Effector memory CD8-positive, alpha-beta T cell (primary cell): ENCODE measurements at regions not wholly inside any gene's neighbourhood (a gene's known extent, or its start where the extent isn't known, plus 50 kb on each side); places are given as distances from the start of the nearest gene placed in this dataset.

Experiments
- ATAC-seq: fragments of 150-1000 bp; cut with Tn5 transposase; replicated peaks from 2 replicates; pipeline ENCODE4 v1.10.0; 2021; ENCODE audit warnings: mild to moderate bottlenecking, moderate library complexity
- DNase-seq, 3 experiments: peaks; one replicate each; pipeline ENCODE4 v3.0.0; 2021
- H3K27ac Mint-ChIP-seq, 2 donors: one replicate each; pipeline ENCODE4 v1.8.0; 2022; ENCODE audit warnings: mild to moderate bottlenecking in 2 of 2, mixed read lengths in 2 of 2, moderate library complexity in 2 of 2
- H3K27me3 Mint-ChIP-seq, 2 donors: one replicate each; pipeline ENCODE4 v1.8.0; 2022; ENCODE audit warnings: mixed read lengths in 2 of 2
- H3K36me3 Mint-ChIP-seq: one replicate; pipeline ENCODE4 v1.8.0; 2022; ENCODE audit warnings: mild to moderate bottlenecking, moderate library complexity, mixed read lengths; ENCODE audit not compliant: insufficient read depth
- H3K4me1 Mint-ChIP-seq, 2 donors: one replicate each; pipeline ENCODE4 v1.8.0; 2022; ENCODE audit warnings: low read depth in 2 of 2, mixed read lengths in 2 of 2
- H3K4me3 Mint-ChIP-seq, 2 donors: one replicate each; pipeline ENCODE4 v1.8.0; 2022; ENCODE audit warnings: mild to moderate bottlenecking in 2 of 2, mixed read lengths in 2 of 2, moderate library complexity in 2 of 2
- H3K9me3 Mint-ChIP-seq, 2 donors: one replicate each; pipeline ENCODE4 v1.8.0; 2022; ENCODE audit warnings: mixed read lengths in 2 of 2

- H3K4me3 Mint-ChIP-seq = no peak overlapping the region
- H3K27ac Mint-ChIP-seq = no peak overlapping the region
- peaks cover 0 to 4% of the 10 kb centered on the region in 2 donors for H3K9me3 Mint-ChIP-seq
- H3K36me3 Mint-ChIP-seq = no peaks in the 10 kb centered on the region
- DNase-seq (no peak), ATAC-seq (no peak)
- no peaks in the 10 kb centered on the region for H3K4me1 Mint-ChIP-seq
- no peaks in the 10 kb centered on the region for H3K27me3 Mint-ChIP-seq
Measured at GRCh38 chr9:27770541-27770940, 197.3 kb upstream of the C9orf72 start.

GRCh38 chr9:27771803-27772545 is 198.7 kb upstream of the C9orf72 start:
- no peak for ATAC-seq
- no peaks in the 10 kb centered on the region for H3K4me1 Mint-ChIP-seq
- H3K36me3 Mint-ChIP-seq = no peaks in the 10 kb centered on the region
- peaks cover 0 to 4% of the 10 kb centered on the region in 2 donors for H3K9me3 Mint-ChIP-seq
- H3K4me3 Mint-ChIP-seq = no peak overlapping the region
- no peak for DNase-seq
- H3K27me3 Mint-ChIP-seq = no peaks in the 10 kb centered on the region
- no peak overlapping the region for H3K27ac Mint-ChIP-seq

GRCh38 chr9:27784847-27785713 is 211.8 kb upstream of the C9orf72 start:
- DNase-seq = no peak
- ATAC-seq = no peak
- no peak overlapping the region for H3K27ac Mint-ChIP-seq
- H3K4me1 Mint-ChIP-seq = no peaks in the 10 kb centered on the region
- no peak overlapping the region for H3K4me3 Mint-ChIP-seq
- H3K27me3 Mint-ChIP-seq = no peaks in the 10 kb centered on the region
- H3K36me3 Mint-ChIP-seq = no peaks in the 10 kb centered on the region
- peaks cover 0 to 27% of the 10 kb centered on the region in 2 donors for H3K9me3 Mint-ChIP-seq

GRCh38 chr9:27785714-27786100 is 212.4 kb upstream of the C9orf72 start:
- peaks cover 0 to 27% of the 10 kb centered on the region in 2 donors for H3K9me3 Mint-ChIP-seq
- ATAC-seq = no peak
- no peaks in the 10 kb centered on the region for H3K27me3 Mint-ChIP-seq
- no peak overlapping the region for H3K27ac Mint-ChIP-seq
- no peak overlapping the region for H3K4me3 Mint-ChIP-seq
- H3K36me3 Mint-ChIP-seq = no peaks in the 10 kb centered on the region
- no peaks in the 10 kb centered on the region for H3K4me1 Mint-ChIP-seq
- no peak for DNase-seq

GRCh38 chr9:27787891-27788290 is 214.6 kb upstream of the C9orf72 start:
- Mint-ChIP-seq H3K9me3 (peaks cover 0 to 13% of the 10 kb centered on the region in 2 donors), H3K27me3 (no peaks in the 10 kb centered on the region), H3K4me3 (no peak overlapping the region), H3K4me1 (no peaks in the 10 kb centered on the region), H3K36me3 (no peaks in the 10 kb centered on the region), H3K27ac (no peak overlapping the region)
- ATAC-seq (no peak), DNase-seq (no peak)

GRCh38 chr9:27791311-27791710 is 218.0 kb upstream of the C9orf72 start:
- no peak overlapping the region for H3K27ac Mint-ChIP-seq
- no peaks in the 10 kb centered on the region for H3K9me3 Mint-ChIP-seq
- H3K4me1 Mint-ChIP-seq = no peaks in the 10 kb centered on the region
- no peak for ATAC-seq
- H3K27me3 Mint-ChIP-seq = no peaks in the 10 kb centered on the region
- no peak for DNase-seq
- no peak overlapping the region for H3K4me3 Mint-ChIP-seq
- H3K36me3 Mint-ChIP-seq = no peaks in the 10 kb centered on the region

- no peak for DNase-seq
- Mint-ChIP-seq H3K27ac (no peak overlapping the region), H3K36me3 (no peaks in the 10 kb centered on the region), H3K9me3 (no peaks in the 10 kb centered on the region), H3K4me3 (no peak overlapping the region), H3K4me1 (no peaks in the 10 kb centered on the region), H3K27me3 (no peaks in the 10 kb centered on the region)
- no peak for ATAC-seq
Measured at GRCh38 chr9:27792971-27793689, 219.8 kb upstream of the C9orf72 start.

- Mint-ChIP-seq H3K27ac (no peak overlapping the region), H3K9me3 (peaks cover 0 to 4% of the 10 kb centered on the region in 2 donors), H3K36me3 (no peaks in the 10 kb centered on the region), H3K4me1 (no peaks in the 10 kb centered on the region), H3K4me3 (no peak overlapping the region), H3K27me3 (no peaks in the 10 kb centered on the region)
- ATAC-seq (no peak), DNase-seq (no peak)
Measured at GRCh38 chr9:27799326-27799725, 226.0 kb upstream of the C9orf72 start.

- Mint-ChIP-seq H3K27ac (no peak overlapping the region), H3K9me3 (peaks cover 0 to 4% of the 10 kb centered on the region in 2 donors), H3K4me3 (no peak overlapping the region), H3K36me3 (no peaks in the 10 kb centered on the region), H3K4me1 (no peaks in the 10 kb centered on the region), H3K27me3 (no peaks in the 10 kb centered on the region)
- no peak for ATAC-seq
- DNase-seq = no peak
Measured at GRCh38 chr9:27800159-27800558, 226.9 kb upstream of the C9orf72 start.

- Mint-ChIP-seq H3K4me1 (no peaks in the 10 kb centered on the region), H3K27ac (no peak overlapping the region), H3K9me3 (peaks cover 0 to 4% of the 10 kb centered on the region in 2 donors), H3K27me3 (no peaks in the 10 kb centered on the region), H3K36me3 (no peaks in the 10 kb centered on the region), H3K4me3 (no peak overlapping the region)
- ATAC-seq (no peak), DNase-seq (no peak)
Measured at GRCh38 chr9:27800692-27801370, 227.6 kb upstream of the C9orf72 start.

- ATAC-seq = no peak
- peaks cover 0 to 4% of the 10 kb centered on the region in 2 donors for H3K9me3 Mint-ChIP-seq
- H3K27me3 Mint-ChIP-seq = no peaks in the 10 kb centered on the region
Measured at GRCh38 chr9:27801545-27801944, 228.3 kb upstream of the C9orf72 start.

GRCh38 chr9:27802418-27802817 is 229.1 kb upstream of the C9orf72 start:
- DNase-seq (no peak), ATAC-seq (no peak)
- H3K4me3 Mint-ChIP-seq = no peak overlapping the region
- H3K9me3 Mint-ChIP-seq = peaks cover 0 to 4% of the 10 kb centered on the region in 2 donors
- no peaks in the 10 kb centered on the region for H3K4me1 Mint-ChIP-seq
- no peak overlapping the region for H3K27ac Mint-ChIP-seq
- no peaks in the 10 kb centered on the region for H3K36me3 Mint-ChIP-seq
- no peaks in the 10 kb centered on the region for H3K27me3 Mint-ChIP-seq

More at GRCh38 chr9:27801545-27801944, 228.3 kb upstream of the C9orf72 start:
- H3K27ac Mint-ChIP-seq = no peak overlapping the region
- no peak overlapping the region for H3K4me3 Mint-ChIP-seq
- H3K36me3 Mint-ChIP-seq = no peaks in the 10 kb centered on the region
- DNase-seq = no peak
- no peaks in the 10 kb centered on the region for H3K4me1 Mint-ChIP-seq

GRCh38 chr9:27808864-27809263 is 235.6 kb upstream of the C9orf72 start:
- Mint-ChIP-seq H3K4me1 (no peaks in the 10 kb centered on the region), H3K36me3 (no peaks in the 10 kb centered on the region), H3K27ac (no peak overlapping the region), H3K9me3 (peaks cover 0 to 4% of the 10 kb centered on the region in 2 donors), H3K27me3 (no peaks in the 10 kb centered on the region), H3K4me3 (no peak overlapping the region)
- no peak for DNase-seq
- ATAC-seq = no peak
